PC-3 (cell line): ENCODE measurements at regions not wholly inside any gene's neighbourhood (a gene's known extent, or its start where the extent isn't known, plus 50 kb on each side); places are given as distances from the start of the nearest gene placed in this dataset.

Experiments
- ATAC-seq: fragments of 200-7000 bp; cut with Tn5 transposase; 2 replicates; pipeline ENCODE4 v1.9.1; 2020; ENCODE audit warnings: mild to moderate bottlenecking, moderate library complexity
- BruUV-seq: library from RNA; stranded (reverse); fragments of 400-500 nt; replicated peaks from 2 replicates; lab custom pipeline; 2021; lab: Mats Ljungman, UMichigan
- CTCF ChIA-PET: fragments of 300-600 bp; sonication (Branson Sonifier 250); formaldehyde crosslinking; loops from one replicate; lab custom pipeline; 2022; ENCODE audit warnings: antibody characterized with exemption; lab: Charles Lee
- POLR2A ChIA-PET: fragments of 300-600 bp; sonication (Branson Sonifier 250); formaldehyde crosslinking; loops from one replicate; lab custom pipeline; 2022; ENCODE audit warnings: antibody characterized with exemption; ENCODE audit not compliant: unreplicated experiment; lab: Charles Lee
- DNase-seq: peaks from one replicate; pipeline ENCODE4 v3.0.0-alpha.2; 2015
- H2AFZ ChIP-seq: fragments of 300-600 bp; sonication (generic); 2 replicates; pipeline ENCODE4 v1.6.0; 2016; ENCODE audit warnings: antibody characterized with exemption, low read length
- H3F3A ChIP-seq: fragments of 300-600 bp; sonication (generic); one replicate; pipeline ENCODE4 v1.6.0; 2017; ENCODE audit warnings: antibody characterized with exemption, low read length, control low read depth, mild to moderate bottlenecking; ENCODE audit not compliant: unreplicated experiment
- H3K27ac ChIP-seq: fragments of 300-600 bp; sonication (generic); 2 replicates; pipeline ENCODE4 v1.5.1; 2016; ENCODE audit warnings: mild to moderate bottlenecking, low read length
- H3K27me3 ChIP-seq: fragments of 300-600 bp; sonication (generic); 2 replicates; pipeline ENCODE4 v1.6.1; 2016; ENCODE audit warnings: low read length, mixed read lengths
- H3K36me3 ChIP-seq: fragments of 300-600 bp; sonication (generic); 2 replicates; pipeline ENCODE4 v1.6.1; 2016; ENCODE audit warnings: low read depth, mixed run types, low read length, mixed read lengths
- H3K4me1 ChIP-seq: fragments of 300-600 bp; sonication (generic); 2 replicates; pipeline ENCODE4 v1.5.1; 2016; ENCODE audit warnings: low read length; ENCODE audit not compliant: insufficient read depth
- H3K4me2 ChIP-seq: fragments of 300-600 bp; sonication (generic); 2 replicates; pipeline ENCODE4 v1.6.0; 2016; ENCODE audit warnings: low read length
- H3K4me3 ChIP-seq: fragments of 300-600 bp; sonication (generic); 2 replicates; pipeline ENCODE4 v1.5.1; 2016; ENCODE audit warnings: mild to moderate bottlenecking, low read length, mixed read lengths
- H3K79me2 ChIP-seq: fragments of 300-600 bp; sonication (generic); 2 replicates; pipeline ENCODE4 v1.6.1; 2017; ENCODE audit warnings: low read length, mixed read lengths
- H3K9ac ChIP-seq: fragments of 300-600 bp; sonication (generic); 2 replicates; pipeline ENCODE4 v1.6.0; 2016; ENCODE audit warnings: mild to moderate bottlenecking, low read length
- H3K9me2 ChIP-seq: fragments of 300-600 bp; sonication (generic); replicated peaks from 2 replicates; pipeline ENCODE4 v1.6.1; 2016; ENCODE audit warnings: mixed run types, low read length, mixed read lengths
- H3K9me3 ChIP-seq: fragments of 300-600 bp; sonication (generic); 2 replicates; pipeline ENCODE4 v1.6.1; 2016; ENCODE audit warnings: low read length, mixed read lengths
- H4K20me1 ChIP-seq: fragments of 300-600 bp; sonication (generic); 2 replicates; pipeline ENCODE4 v1.6.1; 2016; ENCODE audit warnings: low read length, mixed read lengths
- EZH2 ChIP-seq: fragments of 300-600 bp; sonication (generic); IDR thresholded peaks from one replicate; pipeline ENCODE4 v1.6.1; 2017; ENCODE audit warnings: antibody characterized with exemption, mild to moderate bottlenecking, low read length; ENCODE audit not compliant: unreplicated experiment
- EZH2phosphoT487 ChIP-seq: fragments of 300-600 bp; sonication (generic); IDR thresholded peaks from 2 replicates; pipeline ENCODE4 v1.6.1; 2018; ENCODE audit warnings: mild to moderate bottlenecking, antibody characterized with exemption, low read length, borderline replicate concordance
- intact Hi-C: fragments of 100-400 bp; cut with micrococcal nuclease; formaldehyde crosslinking; loops from 2 replicates; pipeline ENCODE4 v1.9.0; 2023
- TF ChIP-seq, protein P1 (sequence below): fragments of 300-600 bp; sonication (generic); conservative IDR thresholded peaks from 2 replicates; pipeline ENCODE4 v1.5.1; 2017; ENCODE audit warnings: antibody characterized with exemption, low read depth, mild to moderate bottlenecking, low read length

DNA sequence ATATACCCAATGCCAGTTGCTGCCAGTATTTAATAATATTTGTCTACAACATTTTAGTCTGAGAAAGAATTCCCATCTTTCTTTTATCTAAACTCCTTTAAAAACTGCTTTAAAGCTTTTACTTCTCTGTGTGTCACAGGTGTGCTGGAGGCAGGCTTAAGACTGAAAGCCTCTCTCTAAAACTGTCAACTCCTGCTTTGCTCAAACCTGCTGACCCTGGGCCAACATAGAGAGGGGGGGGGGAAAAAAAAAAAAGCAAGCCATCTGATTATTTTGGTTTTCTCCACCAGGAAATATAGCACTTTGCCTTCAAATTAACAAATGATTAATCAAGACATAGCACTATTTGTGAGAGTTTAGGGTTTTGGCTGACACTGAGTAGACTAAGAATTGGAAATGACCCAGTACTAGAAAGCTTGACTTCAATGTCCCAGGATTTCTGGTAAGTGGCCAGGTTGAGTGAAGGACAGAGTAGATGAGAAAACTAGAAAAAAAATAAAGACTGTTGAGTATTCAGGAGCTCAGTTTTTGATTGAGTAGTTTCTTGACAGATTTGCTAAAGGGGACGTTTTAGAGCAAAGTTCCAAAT is 357.0 kb upstream of the FLRT2 start:
- ChIA-PET POLR2A (no interaction called here), CTCF (no interaction called here)
- no peaks in the 10 kb centered on the region for H3K9me2 ChIP-seq
- intact Hi-C loops: no loop called here
- H3K27ac ChIP-seq: no peak overlapping the region
- TF ChIP-seq, protein P1, sequence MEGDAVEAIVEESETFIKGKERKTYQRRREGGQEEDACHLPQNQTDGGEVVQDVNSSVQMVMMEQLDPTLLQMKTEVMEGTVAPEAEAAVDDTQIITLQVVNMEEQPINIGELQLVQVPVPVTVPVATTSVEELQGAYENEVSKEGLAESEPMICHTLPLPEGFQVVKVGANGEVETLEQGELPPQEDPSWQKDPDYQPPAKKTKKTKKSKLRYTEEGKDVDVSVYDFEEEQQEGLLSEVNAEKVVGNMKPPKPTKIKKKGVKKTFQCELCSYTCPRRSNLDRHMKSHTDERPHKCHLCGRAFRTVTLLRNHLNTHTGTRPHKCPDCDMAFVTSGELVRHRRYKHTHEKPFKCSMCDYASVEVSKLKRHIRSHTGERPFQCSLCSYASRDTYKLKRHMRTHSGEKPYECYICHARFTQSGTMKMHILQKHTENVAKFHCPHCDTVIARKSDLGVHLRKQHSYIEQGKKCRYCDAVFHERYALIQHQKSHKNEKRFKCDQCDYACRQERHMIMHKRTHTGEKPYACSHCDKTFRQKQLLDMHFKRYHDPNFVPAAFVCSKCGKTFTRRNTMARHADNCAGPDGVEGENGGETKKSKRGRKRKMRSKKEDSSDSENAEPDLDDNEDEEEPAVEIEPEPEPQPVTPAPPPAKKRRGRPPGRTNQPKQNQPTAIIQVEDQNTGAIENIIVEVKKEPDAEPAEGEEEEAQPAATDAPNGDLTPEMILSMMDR: no peak
- no peak for TF ChIP-seq EZH2
- no peak for TF ChIP-seq EZH2phosphoT487
- no peaks in the 10 kb centered on the region for H3K4me1 ChIP-seq
- no peaks in the 10 kb centered on the region for H3K27me3 ChIP-seq
- ATAC-seq (no peak), DNase-seq (no peak)
- no peaks in the 10 kb centered on the region for H4K20me1 ChIP-seq
- H3K9me3 ChIP-seq: peaks cover 10% of the 10 kb centered on the region; the same call in 1 of the 2 replicates
- no TSS peak for BruUV-seq
- H3K9ac ChIP-seq: no peak overlapping the region
- H3K79me2 ChIP-seq: no peaks in the 10 kb centered on the region
- no peak overlapping the region for H3K4me3 ChIP-seq
- no peaks in the 10 kb centered on the region for H3F3A ChIP-seq
- H2AFZ ChIP-seq: no peak overlapping the region
- H3K4me2 ChIP-seq: no peak overlapping the region
- H3K36me3 ChIP-seq: no peaks in the 10 kb centered on the region

DNA sequence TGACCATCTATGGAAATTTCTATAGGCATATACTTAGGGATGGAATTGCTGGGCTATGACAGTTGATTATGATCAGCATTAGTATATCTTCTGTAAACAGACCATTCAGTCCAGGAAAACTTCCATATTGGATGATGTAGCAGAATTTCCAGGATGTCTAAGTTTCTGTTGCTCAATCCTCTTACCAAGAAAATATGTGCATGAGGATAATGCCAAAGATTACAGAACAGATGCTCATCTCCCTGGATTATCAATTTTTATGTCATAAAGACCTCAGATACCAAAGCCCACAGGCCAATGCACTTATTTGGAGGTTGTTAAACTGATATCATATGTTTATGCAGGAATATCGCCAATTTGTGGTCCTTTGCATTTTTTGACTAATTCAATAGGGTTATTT is 354.4 kb upstream of the FLRT2 start:
- TF ChIP-seq, protein P1: no peak
- no peak for TF ChIP-seq EZH2phosphoT487
- no peak for TF ChIP-seq EZH2
- no TSS peak for BruUV-seq
- intact Hi-C loops: no loop called here

GRCh38 chr14:85178864-85179263 is 351.1 kb upstream of the FLRT2 start:
- TF ChIP-seq EZH2phosphoT487: no peak
- TF ChIP-seq, protein P1: no peak
- TF ChIP-seq EZH2: no peak
- Histone ChIP-seq H4K20me1 (no peaks in the 10 kb centered on the region), H3K27ac (no peak overlapping the region), H3F3A (no peaks in the 10 kb centered on the region), H3K4me3 (no peak overlapping the region), H2AFZ (no peak overlapping the region), H3K4me1 (no peaks in the 10 kb centered on the region), H3K4me2 (no peak overlapping the region), H3K9ac (no peak overlapping the region), H3K27me3 (no peaks in the 10 kb centered on the region), H3K79me2 (no peaks in the 10 kb centered on the region), H3K9me3 (peaks cover 19% of the 10 kb centered on the region), H3K9me2 (no peaks in the 10 kb centered on the region), H3K36me3 (no peaks in the 10 kb centered on the region)
- intact Hi-C loops: no loop called here
- BruUV-seq: no TSS peak
- DNase-seq (no peak), ATAC-seq (no peak)
- POLR2A ChIA-PET: no interaction called here
- CTCF ChIA-PET: no interaction called here

More for the DNA sequence above, 354.4 kb upstream of the FLRT2 start:
- no peak for ATAC-seq
- no peaks in the 10 kb centered on the region for H3K79me2 ChIP-seq
- CTCF ChIA-PET: no interaction called here
- no peak overlapping the region for H3K4me2 ChIP-seq
- H3K9me3 ChIP-seq: peaks cover 14% of the 10 kb centered on the region
- H3K27me3 ChIP-seq: no peaks in the 10 kb centered on the region
- H2AFZ ChIP-seq: no peak overlapping the region
- H3F3A ChIP-seq: no peaks in the 10 kb centered on the region
- no peak for DNase-seq
- H3K4me1 ChIP-seq: no peaks in the 10 kb centered on the region
- H3K4me3 ChIP-seq: no peak overlapping the region
- H4K20me1 ChIP-seq: no peaks in the 10 kb centered on the region
- H3K9me2 ChIP-seq: no peaks in the 10 kb centered on the region
- POLR2A ChIA-PET: no interaction called here
- H3K36me3 ChIP-seq: no peaks in the 10 kb centered on the region
- no peak overlapping the region for H3K27ac ChIP-seq
- H3K9ac ChIP-seq: no peak overlapping the region
